ENCODE measurements at regions not wholly inside any gene's neighbourhood (a gene's known extent, or its start where the extent isn't known, plus 50 kb on each side); places are given as distances from the start of the nearest gene placed in this dataset.
A peak's percentile ranks its signal among the peaks of the same experiment; 100 is the strongest.
"Not testable (repeated sequence)": the region's sequence is repeated elsewhere in the genome, so short reads cannot be mapped to it uniquely, and the experiment has no call there.

GRCh38 chr4:130738233-130738632 is 1642.3 kb downstream of the C4orf33 start:
- H3K4me1 ChIP-seq (ENCODE audit: low read depth, poor library complexity, severe bottlenecking): no peaks in the 10 kb centered on the region
- H3K27ac ChIP-seq: no peak overlapping the region
- no peaks in the 10 kb centered on the region for H3K27me3 ChIP-seq (ENCODE audit: insufficient read depth, low read depth)
- H3K4me2 ChIP-seq: no peak overlapping the region
- no peak overlapping the region for H3K4me3 ChIP-seq (IDR thresholded peaks at IDR 0.05; ENCODE audit: insufficient read depth, low read depth, low read length)
- no peaks in the 10 kb centered on the region for H3K36me3 ChIP-seq (ENCODE audit: insufficient read depth)
- no peaks in the 10 kb centered on the region for H3K79me2 ChIP-seq (ENCODE audit: insufficient read depth, low read depth)
- no peak overlapping the region for H2AFZ ChIP-seq (ENCODE audit: low read depth)
- H3K9ac ChIP-seq: no peak overlapping the region
- no peak for TF ChIP-seq CTCF (conservative IDR thresholded peaks at IDR 0.05; ENCODE audit: low read depth, low read length)
- no peaks in the 10 kb centered on the region for H4K20me1 ChIP-seq (ENCODE audit: insufficient read depth)

DNA sequence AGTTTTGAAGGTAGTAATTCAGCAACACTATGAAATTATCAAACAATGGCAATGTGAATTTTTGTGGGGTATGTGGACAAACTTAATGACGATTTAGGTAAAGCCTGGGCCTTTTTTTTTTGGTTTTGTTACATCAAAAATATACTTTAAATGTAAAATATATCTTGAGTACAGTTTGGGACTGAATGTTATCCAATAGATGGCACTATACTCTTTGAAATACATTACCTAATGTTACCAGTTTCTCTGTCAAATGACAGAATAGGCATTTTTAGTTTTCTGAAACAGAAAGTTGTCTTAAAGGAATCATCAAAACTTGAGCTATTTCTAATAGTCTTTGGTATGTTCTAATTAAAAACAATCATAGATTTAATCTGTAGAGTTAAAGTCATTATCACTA is 1651.9 kb downstream of the C4orf33 start:
- no peaks in the 10 kb centered on the region for H3K79me2 ChIP-seq (ENCODE audit: insufficient read depth, low read depth)
- H4K20me1 ChIP-seq (ENCODE audit: insufficient read depth): no peaks in the 10 kb centered on the region
- TF ChIP-seq CTCF (conservative IDR thresholded peaks at IDR 0.05; ENCODE audit: low read depth, low read length): peak; percentile 56
- no peaks in the 10 kb centered on the region for H3K27me3 ChIP-seq (ENCODE audit: insufficient read depth, low read depth)
- H3K27ac ChIP-seq: no peak overlapping the region
- H3K4me1 ChIP-seq (ENCODE audit: low read depth, poor library complexity, severe bottlenecking): peaks cover 12% of the 10 kb centered on the region
- no peak overlapping the region for H3K4me3 ChIP-seq (IDR thresholded peaks at IDR 0.05; ENCODE audit: insufficient read depth, low read depth, low read length)
- 0 out of 2 replicates have a peak overlapping the region, but pooled peaks have one; percentile 0 for H2AFZ ChIP-seq (ENCODE audit: low read depth)
- no peak overlapping the region for H3K9ac ChIP-seq
- peak overlapping the region; percentile 31; the same call in 1 of the 2 replicates for H3K4me2 ChIP-seq
- no peaks in the 10 kb centered on the region for H3K36me3 ChIP-seq (ENCODE audit: insufficient read depth)

- Histone ChIP-seq H3K9ac (no peak overlapping the region), H3K27ac (no peak overlapping the region), H4K20me1 (ENCODE audit: insufficient read depth) (no peaks in the 10 kb centered on the region), H2AFZ (ENCODE audit: low read depth) (no peak overlapping the region), H3K79me2 (ENCODE audit: insufficient read depth, low read depth) (no peaks in the 10 kb centered on the region), H3K4me3 (IDR thresholded peaks at IDR 0.05; ENCODE audit: insufficient read depth, low read depth, low read length) (no peak overlapping the region), H3K4me1 (ENCODE audit: low read depth, poor library complexity, severe bottlenecking) (no peaks in the 10 kb centered on the region), H3K36me3 (ENCODE audit: insufficient read depth) (no peaks in the 10 kb centered on the region), H3K4me2 (no peak overlapping the region), H3K27me3 (ENCODE audit: insufficient read depth, low read depth) (no peaks in the 10 kb centered on the region)
- no peak for TF ChIP-seq CTCF (conservative IDR thresholded peaks at IDR 0.05; ENCODE audit: low read depth, low read length)
Observed at GRCh38 chr4:130753926-130754325, 1658.0 kb downstream of the C4orf33 start.

- H3K4me3 ChIP-seq (IDR thresholded peaks at IDR 0.05; ENCODE audit: insufficient read depth, low read depth, low read length): no peak overlapping the region
- H3K4me2 ChIP-seq: no peak overlapping the region
- no peak overlapping the region for H3K27ac ChIP-seq
- no peak overlapping the region for H3K9ac ChIP-seq
- H4K20me1 ChIP-seq (ENCODE audit: insufficient read depth): no peaks in the 10 kb centered on the region
- TF ChIP-seq CTCF (conservative IDR thresholded peaks at IDR 0.05; ENCODE audit: low read depth, low read length): no peak
- no peaks in the 10 kb centered on the region for H3K27me3 ChIP-seq (ENCODE audit: insufficient read depth, low read depth)
- no peaks in the 10 kb centered on the region for H3K4me1 ChIP-seq (ENCODE audit: low read depth, poor library complexity, severe bottlenecking)
- no peaks in the 10 kb centered on the region for H3K36me3 ChIP-seq (ENCODE audit: insufficient read depth)
- H2AFZ ChIP-seq (ENCODE audit: low read depth): no peak overlapping the region
- H3K79me2 ChIP-seq (ENCODE audit: insufficient read depth, low read depth): no peaks in the 10 kb centered on the region
Observed at GRCh38 chr4:130760246-130760645, 1664.3 kb downstream of the C4orf33 start.

DNA sequence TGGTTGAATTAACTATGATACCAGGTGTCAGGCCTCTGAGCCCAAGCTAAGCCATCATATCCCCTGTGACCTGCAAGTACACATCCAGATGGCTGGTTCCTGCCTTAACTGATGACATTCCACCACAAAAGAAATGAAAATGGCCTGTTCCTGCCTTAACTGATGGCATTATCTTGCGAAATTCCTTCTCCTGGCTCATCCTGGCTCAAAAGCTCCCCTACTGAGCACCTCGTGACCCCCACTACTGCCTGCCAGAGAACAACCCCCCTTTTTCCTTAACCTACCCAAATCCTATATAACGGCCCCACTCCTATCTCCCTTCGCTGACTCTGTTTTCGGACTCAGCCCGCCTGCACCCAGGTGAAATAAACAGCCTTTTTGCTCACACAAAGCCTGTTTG is 1671.4 kb downstream of the C4orf33 start:
- not testable (repeated sequence) for H3K4me2 ChIP-seq; H3K27ac ChIP-seq; H2AFZ ChIP-seq (ENCODE audit: low read depth); H3K4me1 ChIP-seq (ENCODE audit: low read depth, poor library complexity, severe bottlenecking); H3K36me3 ChIP-seq (ENCODE audit: insufficient read depth); H3K27me3 ChIP-seq (ENCODE audit: insufficient read depth, low read depth); H3K4me3 ChIP-seq (IDR thresholded peaks at IDR 0.05; ENCODE audit: insufficient read depth, low read depth, low read length); H3K79me2 ChIP-seq (ENCODE audit: insufficient read depth, low read depth); H4K20me1 ChIP-seq (ENCODE audit: insufficient read depth); H3K9ac ChIP-seq

DNA sequence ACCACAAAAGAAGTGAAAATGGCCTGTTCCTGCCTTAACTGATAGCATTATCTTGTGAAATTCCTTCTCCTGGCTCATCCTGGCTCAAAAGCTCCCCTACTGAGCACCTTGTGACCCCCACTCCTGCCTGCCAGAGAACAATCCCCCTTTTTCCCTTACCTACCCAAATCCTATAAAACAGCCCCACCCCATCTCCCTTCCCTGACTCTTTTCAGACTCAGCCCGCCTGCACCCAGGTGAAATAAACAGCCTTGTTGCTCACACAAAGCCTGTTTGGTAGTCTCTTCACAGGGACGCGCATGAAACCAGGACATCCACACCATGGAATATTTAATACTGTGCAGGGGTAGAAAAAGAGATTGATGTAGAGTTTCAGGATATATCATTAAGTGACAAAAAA is 1677.0 kb downstream of the C4orf33 start:
- H4K20me1 ChIP-seq (ENCODE audit: insufficient read depth); H3K9ac ChIP-seq; H2AFZ ChIP-seq (ENCODE audit: low read depth); H3K36me3 ChIP-seq (ENCODE audit: insufficient read depth); H3K27ac ChIP-seq; H3K4me3 ChIP-seq (IDR thresholded peaks at IDR 0.05; ENCODE audit: insufficient read depth, low read depth, low read length); H3K4me1 ChIP-seq (ENCODE audit: low read depth, poor library complexity, severe bottlenecking); H3K27me3 ChIP-seq (ENCODE audit: insufficient read depth, low read depth); H3K79me2 ChIP-seq (ENCODE audit: insufficient read depth, low read depth); H3K4me2 ChIP-seq: not testable (repeated sequence)

All from KMS-11 (cell line).